Ishikawa (cell line): ENCODE measurements at regions not wholly inside any gene's neighbourhood (a gene's known extent, or its start where the extent isn't known, plus 50 kb on each side); places are given as distances from the start of the nearest gene placed in this dataset.

ENCODE experiments used
- CEBPB ChIP-seq: IDR thresholded peaks from 2 replicates; pipeline ENCODE4 v1.6.1; 2012
- CREB1 ChIP-seq: IDR thresholded peaks from 2 replicates; pipeline ENCODE4 v1.6.1; 2012; ENCODE audit warnings: low read depth
- EGR1 ChIP-seq: IDR thresholded peaks from 2 replicates; pipeline ENCODE4 v1.6.1; 2012
- EP300 ChIP-seq: IDR thresholded peaks from 2 replicates; pipeline ENCODE4 v1.6.1; 2012; ENCODE audit warnings: borderline replicate concordance
- FOXM1 ChIP-seq: IDR thresholded peaks from 2 replicates; pipeline ENCODE4 v1.6.1; 2012; ENCODE audit warnings: low read depth, borderline replicate concordance
- MAX ChIP-seq: IDR thresholded peaks from 2 replicates; pipeline ENCODE4 v1.6.1; 2012
- NFIC ChIP-seq: IDR thresholded peaks from 2 replicates; pipeline ENCODE4 v1.6.1; 2012
- RAD21 ChIP-seq: IDR thresholded peaks from 2 replicates; pipeline ENCODE4 v1.6.1; 2012; ENCODE audit warnings: low read depth
- REST ChIP-seq: IDR thresholded peaks from 2 replicates; pipeline ENCODE4 v1.6.1; 2012; ENCODE audit warnings: low read depth, mild to moderate bottlenecking
- TAF1 ChIP-seq: IDR thresholded peaks from 2 replicates; pipeline ENCODE4 v1.6.1; 2012; ENCODE audit warnings: low read depth, mild to moderate bottlenecking
- TCF12 ChIP-seq: IDR thresholded peaks from 2 replicates; pipeline ENCODE4 v1.6.1; 2012; ENCODE audit warnings: low read depth
- TEAD4 ChIP-seq: IDR thresholded peaks from 2 replicates; pipeline ENCODE4 v1.6.1; 2012
- USF1 ChIP-seq: IDR thresholded peaks from 2 replicates; pipeline ENCODE4 v1.6.1; 2012
- YY1 ChIP-seq: IDR thresholded peaks from 2 replicates; pipeline ENCODE4 v1.6.1; 2012; ENCODE audit warnings: low read depth
- ZBTB7A ChIP-seq: IDR thresholded peaks from 2 replicates; pipeline ENCODE4 v1.6.1; 2012; ENCODE audit warnings: low read depth

GRCh38 chr9:135330685-135331590, 148.6 kb upstream of the PPP1R26 start:
- no peak for TF ChIP-seq REST
- TF ChIP-seq USF1, result no peak
- no peak for TF ChIP-seq YY1
- no peak for TF ChIP-seq EGR1
- TF ChIP-seq ZBTB7A, result no peak
- TF ChIP-seq MAX, result no peak
- TF ChIP-seq EP300, result no peak
- no peak for TF ChIP-seq TCF12

- TF ChIP-seq TAF1 (no peak), TEAD4 (no peak), RAD21 (no peak), REST (no peak), NFIC (no peak), CEBPB (no peak), USF1 (no peak)
Measured at GRCh38 chr9:135332516-135332915, 147.1 kb upstream of the PPP1R26 start.

GRCh38 chr9:135332979-135333748, 146.4 kb upstream of the PPP1R26 start:
- TF ChIP-seq FOXM1 (no peak), TCF12 (no peak), REST (no peak), YY1 (no peak), RAD21 (no peak), TEAD4 (no peak), EP300 (no peak), CEBPB (no peak), NFIC (no peak), MAX (no peak), ZBTB7A (no peak), TAF1 (no peak), CREB1 (no peak), EGR1 (no peak), USF1 (no peak)

- TF ChIP-seq EP300 (no peak), EGR1 (no peak), TAF1 (no peak), REST (no peak), MAX (no peak), NFIC (no peak), RAD21 (no peak), TCF12 (no peak), FOXM1 (no peak), USF1 (no peak)
Measured at GRCh38 chr9:135334953-135335460, 144.6 kb upstream of the PPP1R26 start.
